ENCODE measurements at regions not wholly inside any gene's neighbourhood (a gene's known extent, or its start where the extent isn't known, plus 50 kb on each side); places are given as distances from the start of the nearest gene placed in this dataset.

- TF ChIP-seq E2F4 (CRISPR knock-in tag; IDR thresholded peaks at IDR 0.05; ENCODE audit: borderline replicate concordance, low read depth) = no peak
- no peak for TF ChIP-seq SMAD4 (CRISPR knock-in tag; IDR thresholded peaks at IDR 0.05)
- TF ChIP-seq RELA (CRISPR knock-in tag; IDR thresholded peaks at IDR 0.05; ENCODE audit: borderline replicate concordance) = no peak
- no peak for TF ChIP-seq MAX (CRISPR knock-in tag; IDR thresholded peaks at IDR 0.05)
- no peak for TF ChIP-seq ZSCAN18 (CRISPR knock-in tag; IDR thresholded peaks at IDR 0.05)
- TF ChIP-seq MLX (CRISPR knock-in tag; IDR thresholded peaks at IDR 0.05) = no peak
- no peak for TF ChIP-seq KAT7 (CRISPR knock-in tag; IDR thresholded peaks at IDR 0.05; ENCODE audit: borderline replicate concordance)
- TF ChIP-seq ZBTB21 (CRISPR knock-in tag; IDR thresholded peaks at IDR 0.05; ENCODE audit: borderline replicate concordance) = no peak
- TF ChIP-seq AFF4 (CRISPR knock-in tag; IDR thresholded peaks at IDR 0.05; ENCODE audit: borderline replicate concordance) = no peak
- no peak for TF ChIP-seq NFE2L1 (CRISPR knock-in tag; IDR thresholded peaks at IDR 0.05)
- TF ChIP-seq NR2C2 (CRISPR knock-in tag; IDR thresholded peaks at IDR 0.05) = no peak
- TF ChIP-seq CDX4 (CRISPR knock-in tag; IDR thresholded peaks at IDR 0.05; ENCODE audit: borderline replicate concordance) = no peak
These were observed 254.8 kb downstream of the FAM76B start (continued) for GRCh38 chr11:95534809-95535208.

DNA sequence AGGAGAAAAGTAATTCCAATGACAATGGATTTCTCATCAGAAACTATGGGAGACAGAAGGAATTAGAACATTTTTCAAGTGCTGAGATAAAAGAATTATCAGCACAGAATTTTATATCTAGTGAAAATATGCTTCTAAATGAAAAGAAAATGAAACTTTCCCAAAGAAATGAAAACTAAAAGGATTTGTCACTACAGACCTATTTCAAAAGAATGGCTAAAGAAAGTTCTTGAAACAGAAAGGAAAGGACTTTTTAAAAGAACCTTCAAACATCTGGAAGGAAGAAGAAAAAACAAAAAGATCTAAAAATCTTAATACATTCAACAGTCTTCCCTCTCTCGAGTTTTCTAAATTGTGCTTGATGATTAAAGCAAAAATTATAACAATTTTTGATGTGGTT, 255.4 kb downstream of the FAM76B start:
- Mint-ChIP-seq H3K27me3 (ENCODE audit: low read depth) (no peaks in the 10 kb centered on the region; the same call in 1 of the 2 replicates), H3K9me3 (no peaks in the 10 kb centered on the region), H3K4me1 (no peaks in the 10 kb centered on the region), H3K27ac (no peak overlapping the region), H3K36me3 (no peaks in the 10 kb centered on the region), H3K4me3 (no peak overlapping the region)
- TF ChIP-seq FOXJ3 (CRISPR knock-in tag; IDR thresholded peaks at IDR 0.05; ENCODE audit: borderline replicate concordance) (no peak), GTF2I (CRISPR knock-in tag; conservative IDR thresholded peaks at IDR 0.05) (no peak), CBFB (CRISPR knock-in tag; IDR thresholded peaks at IDR 0.05; ENCODE audit: low read depth) (no peak), PRDM15 (CRISPR knock-in tag; IDR thresholded peaks at IDR 0.05) (no peak), ZBTB43 (CRISPR knock-in tag; IDR thresholded peaks at IDR 0.05) (no peak)
- TF ChIP-seq, protein P1, sequence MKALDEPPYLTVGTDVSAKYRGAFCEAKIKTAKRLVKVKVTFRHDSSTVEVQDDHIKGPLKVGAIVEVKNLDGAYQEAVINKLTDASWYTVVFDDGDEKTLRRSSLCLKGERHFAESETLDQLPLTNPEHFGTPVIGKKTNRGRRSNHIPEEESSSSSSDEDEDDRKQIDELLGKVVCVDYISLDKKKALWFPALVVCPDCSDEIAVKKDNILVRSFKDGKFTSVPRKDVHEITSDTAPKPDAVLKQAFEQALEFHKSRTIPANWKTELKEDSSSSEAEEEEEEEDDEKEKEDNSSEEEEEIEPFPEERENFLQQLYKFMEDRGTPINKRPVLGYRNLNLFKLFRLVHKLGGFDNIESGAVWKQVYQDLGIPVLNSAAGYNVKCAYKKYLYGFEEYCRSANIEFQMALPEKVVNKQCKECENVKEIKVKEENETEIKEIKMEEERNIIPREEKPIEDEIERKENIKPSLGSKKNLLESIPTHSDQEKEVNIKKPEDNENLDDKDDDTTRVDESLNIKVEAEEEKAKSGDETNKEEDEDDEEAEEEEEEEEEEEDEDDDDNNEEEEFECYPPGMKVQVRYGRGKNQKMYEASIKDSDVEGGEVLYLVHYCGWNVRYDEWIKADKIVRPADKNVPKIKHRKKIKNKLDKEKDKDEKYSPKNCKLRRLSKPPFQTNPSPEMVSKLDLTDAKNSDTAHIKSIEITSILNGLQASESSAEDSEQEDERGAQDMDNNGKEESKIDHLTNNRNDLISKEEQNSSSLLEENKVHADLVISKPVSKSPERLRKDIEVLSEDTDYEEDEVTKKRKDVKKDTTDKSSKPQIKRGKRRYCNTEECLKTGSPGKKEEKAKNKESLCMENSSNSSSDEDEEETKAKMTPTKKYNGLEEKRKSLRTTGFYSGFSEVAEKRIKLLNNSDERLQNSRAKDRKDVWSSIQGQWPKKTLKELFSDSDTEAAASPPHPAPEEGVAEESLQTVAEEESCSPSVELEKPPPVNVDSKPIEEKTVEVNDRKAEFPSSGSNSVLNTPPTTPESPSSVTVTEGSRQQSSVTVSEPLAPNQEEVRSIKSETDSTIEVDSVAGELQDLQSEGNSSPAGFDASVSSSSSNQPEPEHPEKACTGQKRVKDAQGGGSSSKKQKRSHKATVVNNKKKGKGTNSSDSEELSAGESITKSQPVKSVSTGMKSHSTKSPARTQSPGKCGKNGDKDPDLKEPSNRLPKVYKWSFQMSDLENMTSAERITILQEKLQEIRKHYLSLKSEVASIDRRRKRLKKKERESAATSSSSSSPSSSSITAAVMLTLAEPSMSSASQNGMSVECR (CRISPR knock-in tag; IDR thresholded peaks at IDR 0.05; ENCODE audit: borderline replicate concordance) = no peak
- CTCF ChIA-PET = no interaction called here
- no peak for ATAC-seq
- POLR2A ChIA-PET = no interaction called here
- DNase-seq (ENCODE audit: low spot score) = no peak

Data from WTC11 (cell line).